ENCODE measurements at regions not wholly inside any gene's neighbourhood (a gene's known extent, or its start where the extent isn't known, plus 50 kb on each side); places are given as distances from the start of the nearest gene placed in this dataset.

DNA sequence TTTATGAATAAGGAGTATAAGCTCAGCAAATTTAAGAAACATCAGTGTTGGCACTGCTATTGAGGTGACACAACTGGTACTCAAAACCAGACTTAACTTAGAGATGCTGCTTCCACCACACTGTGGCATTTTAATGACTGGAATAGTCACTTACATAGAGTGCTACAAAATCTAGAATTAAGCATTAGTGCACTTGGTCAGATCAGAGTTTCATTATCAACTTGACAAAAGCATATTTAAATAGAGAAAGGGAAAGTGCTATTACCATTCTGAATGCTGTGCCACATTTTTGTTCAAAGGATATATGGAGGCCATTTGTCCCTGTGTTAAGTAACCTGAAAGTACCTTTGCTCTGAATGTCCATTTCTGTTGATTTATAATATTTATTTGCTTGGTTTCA lies 800.7 kb upstream of the ALCAM start:
- no peak overlapping the region for H3K27ac ChIP-seq
- TF ChIP-seq ZFX (IDR thresholded peaks at IDR 0.05; ENCODE audit: borderline replicate concordance), result no peak
- TF ChIP-seq, protein P1, sequence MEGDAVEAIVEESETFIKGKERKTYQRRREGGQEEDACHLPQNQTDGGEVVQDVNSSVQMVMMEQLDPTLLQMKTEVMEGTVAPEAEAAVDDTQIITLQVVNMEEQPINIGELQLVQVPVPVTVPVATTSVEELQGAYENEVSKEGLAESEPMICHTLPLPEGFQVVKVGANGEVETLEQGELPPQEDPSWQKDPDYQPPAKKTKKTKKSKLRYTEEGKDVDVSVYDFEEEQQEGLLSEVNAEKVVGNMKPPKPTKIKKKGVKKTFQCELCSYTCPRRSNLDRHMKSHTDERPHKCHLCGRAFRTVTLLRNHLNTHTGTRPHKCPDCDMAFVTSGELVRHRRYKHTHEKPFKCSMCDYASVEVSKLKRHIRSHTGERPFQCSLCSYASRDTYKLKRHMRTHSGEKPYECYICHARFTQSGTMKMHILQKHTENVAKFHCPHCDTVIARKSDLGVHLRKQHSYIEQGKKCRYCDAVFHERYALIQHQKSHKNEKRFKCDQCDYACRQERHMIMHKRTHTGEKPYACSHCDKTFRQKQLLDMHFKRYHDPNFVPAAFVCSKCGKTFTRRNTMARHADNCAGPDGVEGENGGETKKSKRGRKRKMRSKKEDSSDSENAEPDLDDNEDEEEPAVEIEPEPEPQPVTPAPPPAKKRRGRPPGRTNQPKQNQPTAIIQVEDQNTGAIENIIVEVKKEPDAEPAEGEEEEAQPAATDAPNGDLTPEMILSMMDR (IDR thresholded peaks at IDR 0.05), result no peak

DNA sequence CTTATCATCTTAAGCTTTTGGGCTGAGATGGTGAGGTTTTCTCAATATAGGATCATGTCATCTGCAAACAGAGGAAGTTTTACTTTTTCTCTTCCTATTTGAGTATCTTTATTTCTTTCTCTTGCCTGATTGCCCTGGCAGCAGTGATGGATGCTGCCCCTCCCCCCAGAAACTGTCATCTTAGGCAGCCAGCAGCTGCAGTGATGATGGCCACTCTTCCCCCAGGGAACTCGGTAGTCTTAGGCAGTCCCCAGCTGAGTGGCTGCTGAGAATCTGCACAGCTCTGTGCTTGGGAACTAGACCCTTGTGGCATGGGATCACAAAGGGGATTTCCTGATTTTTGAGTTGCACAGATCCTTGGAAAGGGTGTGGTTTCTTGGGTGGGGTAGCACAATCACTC lies 791.1 kb upstream of the ALCAM start:
- TF ChIP-seq, protein P1 (IDR thresholded peaks at IDR 0.05), result no peak
- TF ChIP-seq ZFX (IDR thresholded peaks at IDR 0.05; ENCODE audit: borderline replicate concordance), result no peak
- no peak overlapping the region for H3K27ac ChIP-seq

DNA sequence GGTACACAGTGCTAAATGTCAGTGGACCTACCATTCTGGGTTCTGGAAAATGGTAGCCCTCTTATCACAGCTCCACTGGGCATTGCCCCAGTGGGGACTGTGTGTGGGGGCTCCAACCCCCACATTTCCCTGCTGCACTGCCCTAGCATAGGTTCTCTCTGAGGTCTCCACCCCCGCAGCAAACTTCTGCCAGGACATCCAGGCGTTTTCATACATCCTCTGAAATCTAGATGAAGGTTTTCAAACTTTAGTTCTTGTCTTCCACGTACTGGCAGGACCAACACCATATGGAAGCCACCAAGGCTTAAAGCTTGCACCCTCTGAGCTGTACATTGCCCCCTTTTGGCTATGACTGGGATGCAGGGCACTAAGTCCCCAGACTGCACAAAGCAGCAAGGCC lies 788.2 kb upstream of the ALCAM start:
- TF ChIP-seq ZFX (IDR thresholded peaks at IDR 0.05; ENCODE audit: borderline replicate concordance), result no peak
- TF ChIP-seq, protein P1 (IDR thresholded peaks at IDR 0.05), result no peak
- H3K27ac ChIP-seq, result no peak overlapping the region

DNA sequence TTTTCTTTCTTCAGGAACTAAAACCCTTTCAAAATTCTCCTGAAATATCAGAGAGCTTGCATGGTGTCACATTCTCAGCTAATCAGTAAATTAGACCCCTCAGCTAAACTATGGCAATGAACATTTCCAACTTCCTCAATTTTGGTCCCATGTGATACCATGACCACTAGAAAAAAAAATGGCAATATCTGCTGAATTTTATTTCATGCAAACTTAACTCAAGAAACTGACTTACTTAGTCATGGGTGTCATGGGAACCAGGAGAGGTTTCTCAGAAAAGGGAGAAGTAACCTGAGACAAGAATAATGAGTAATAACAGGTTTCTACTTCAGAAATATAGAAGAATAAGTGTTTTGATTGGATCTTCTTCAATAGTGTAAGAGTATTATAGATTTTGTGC lies 784.6 kb upstream of the ALCAM start:
- TF ChIP-seq, protein P1 (IDR thresholded peaks at IDR 0.05), result no peak
- no peak for TF ChIP-seq ZFX (IDR thresholded peaks at IDR 0.05; ENCODE audit: borderline replicate concordance)
- H3K27ac ChIP-seq, result no peak overlapping the region

DNA sequence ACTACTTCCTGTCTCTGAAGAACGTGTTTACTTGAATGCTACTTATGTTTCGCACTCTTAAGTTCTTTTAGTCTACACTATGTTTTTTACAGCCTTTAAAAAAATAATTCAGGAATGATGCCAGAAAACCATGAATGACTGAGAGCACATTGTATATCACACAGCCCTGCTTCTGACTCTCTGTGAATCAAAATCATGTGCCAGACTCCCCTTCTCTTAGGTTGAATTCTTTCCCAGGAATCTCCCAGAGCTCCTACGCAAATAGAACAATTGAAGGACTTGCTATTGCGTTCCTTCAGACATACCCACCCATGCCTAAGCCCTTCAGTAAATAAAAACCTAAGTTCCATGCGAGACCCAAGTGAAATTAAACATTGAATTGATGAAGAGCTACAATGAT lies 782.0 kb upstream of the ALCAM start:
- H3K27ac ChIP-seq, result no peak overlapping the region
- TF ChIP-seq ZFX (IDR thresholded peaks at IDR 0.05; ENCODE audit: borderline replicate concordance), result no peak
- TF ChIP-seq, protein P1 (IDR thresholded peaks at IDR 0.05), result no peak

DNA sequence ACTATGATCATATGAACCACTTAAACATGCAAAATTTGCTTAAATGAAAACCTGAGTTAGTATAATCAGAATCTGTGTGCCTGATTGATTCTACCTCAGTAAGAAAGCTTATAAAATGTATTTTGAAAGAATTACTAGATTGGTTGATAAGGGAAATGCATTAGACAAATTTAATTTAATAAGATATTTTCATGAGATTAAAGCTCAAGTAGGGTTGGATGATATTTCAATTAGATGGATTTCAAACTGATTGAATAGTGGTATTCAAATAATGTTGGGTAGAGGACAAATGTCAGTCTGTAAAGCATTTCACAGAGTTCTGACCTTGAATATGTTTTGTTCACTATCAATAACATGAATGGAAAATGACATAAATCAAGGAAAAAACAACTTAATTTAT lies 780.4 kb upstream of the ALCAM start:
- no peak for TF ChIP-seq ZFX (IDR thresholded peaks at IDR 0.05; ENCODE audit: borderline replicate concordance)
- TF ChIP-seq, protein P1 (IDR thresholded peaks at IDR 0.05), result no peak
- H3K27ac ChIP-seq, result no peak overlapping the region

DNA sequence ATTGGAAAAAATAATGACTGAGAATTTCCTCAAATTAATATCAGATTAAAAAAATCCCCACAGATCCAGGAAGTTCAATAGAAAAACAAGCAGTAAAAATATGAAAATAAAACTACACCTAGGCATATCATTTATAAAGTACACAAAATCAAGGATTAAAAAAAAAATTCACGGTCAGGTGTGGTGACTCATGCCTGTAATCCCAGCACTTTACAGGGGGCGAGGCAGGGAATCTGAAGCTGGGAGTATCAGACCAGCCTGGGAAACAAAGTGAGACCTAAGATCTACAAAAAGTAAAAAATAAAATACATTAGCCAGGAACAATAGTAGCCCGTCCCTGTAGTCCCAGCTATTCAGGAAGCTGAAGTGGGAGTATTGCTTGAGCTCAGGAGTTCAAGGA lies 778.3 kb upstream of the ALCAM start:
- TF ChIP-seq ZFX (IDR thresholded peaks at IDR 0.05; ENCODE audit: borderline replicate concordance), result no peak
- TF ChIP-seq, protein P1 (IDR thresholded peaks at IDR 0.05), result no peak

More for the DNA sequence above, 778.3 kb upstream of the ALCAM start:
- no peak overlapping the region for H3K27ac ChIP-seq

Data from 22Rv1 (cell line).